H9 (cell line): ENCODE measurements at regions not wholly inside any gene's neighbourhood (a gene's known extent, or its start where the extent isn't known, plus 50 kb on each side); places are given as distances from the start of the nearest gene placed in this dataset.

Source experiments
- DNase-seq: peaks from one replicate; pipeline ENCODE4 v3.0.0-alpha.2; 2017
- H2AFZ ChIP-seq: one replicate; pipeline ENCODE4 v1.6.1; 2013; ENCODE audit warnings: mild to moderate bottlenecking, low read length, control low read depth, moderate library complexity
- H2AK5ac ChIP-seq: 2 replicates; pipeline ENCODE4 v1.6.1; 2013; ENCODE audit warnings: low read length, control low read depth, mixed read lengths; ENCODE audit not compliant: insufficient read length
- H2BK120ac ChIP-seq: one replicate; pipeline ENCODE4 v1.6.1; 2013; ENCODE audit warnings: low read depth, mild to moderate bottlenecking, low read length, control low read depth, inconsistent platforms; ENCODE audit not compliant: poor library complexity, severe bottlenecking
- H2BK12ac ChIP-seq: 2 replicates; pipeline ENCODE4 v1.6.1; 2013; ENCODE audit warnings: low read length, control low read depth, mixed read lengths, low read depth; ENCODE audit not compliant: insufficient read length
- H2BK15ac ChIP-seq: 2 replicates; pipeline ENCODE4 v1.6.1; 2013; ENCODE audit warnings: low read depth, low read length, control low read depth
- H2BK20ac ChIP-seq: one replicate; pipeline ENCODE4 v1.6.1; 2013; ENCODE audit warnings: low read depth, mild to moderate bottlenecking, low read length, control low read depth, inconsistent platforms; ENCODE audit not compliant: poor library complexity, severe bottlenecking
- H2BK5ac ChIP-seq: 2 replicates; pipeline ENCODE4 v1.6.1; 2013; ENCODE audit warnings: low read length, control low read depth, mixed read lengths; ENCODE audit not compliant: insufficient read length
- H3K14ac ChIP-seq: 2 replicates; pipeline ENCODE4 v1.6.1; 2013; ENCODE audit warnings: low read length, control low read depth; ENCODE audit not compliant: insufficient read depth
- H3K18ac ChIP-seq: 2 replicates; pipeline ENCODE4 v1.6.1; 2013; ENCODE audit warnings: low read depth, mild to moderate bottlenecking, mixed read lengths, low read length, control low read depth; ENCODE audit not compliant: insufficient read length
- H3K23ac ChIP-seq: 2 replicates; pipeline ENCODE4 v1.6.1; 2013; ENCODE audit warnings: low read length, control low read depth, mixed read lengths, low read depth; ENCODE audit not compliant: insufficient read length
- H3K23me2 ChIP-seq: 2 replicates; pipeline ENCODE4 v1.6.1; 2013; ENCODE audit warnings: low read depth, mild to moderate bottlenecking, mixed read lengths, low read length, control low read depth; ENCODE audit not compliant: insufficient read length, poor library complexity, severe bottlenecking
- H3K27ac ChIP-seq: 2 replicates; pipeline ENCODE4 v1.5.1; 2013; ENCODE audit warnings: low read length, control low read depth, mixed read lengths, low read depth; ENCODE audit not compliant: insufficient read length
- H3K27me3 ChIP-seq: 2 replicates; pipeline ENCODE4 v1.6.1; 2013; ENCODE audit warnings: low read length, control low read depth, inconsistent platforms; ENCODE audit not compliant: insufficient read depth
- H3K4ac ChIP-seq: 2 replicates; pipeline ENCODE4 v1.6.1; 2013; ENCODE audit warnings: low read depth, mild to moderate bottlenecking, control low read depth, inconsistent platforms, low read length, moderate library complexity
- H3K4me1 ChIP-seq: 2 replicates; pipeline ENCODE4 v1.6.1; 2013; ENCODE audit warnings: low read length, control low read depth, inconsistent platforms; ENCODE audit not compliant: insufficient read depth
- H3K4me2 ChIP-seq: 2 replicates; pipeline ENCODE4 v1.6.1; 2013; ENCODE audit warnings: low read length, control low read depth, mixed read lengths; ENCODE audit not compliant: insufficient read length, insufficient read depth
- H3K56ac ChIP-seq: 2 replicates; pipeline ENCODE4 v1.6.1; 2013; ENCODE audit warnings: low read depth, mild to moderate bottlenecking, mixed read lengths, low read length, control low read depth; ENCODE audit not compliant: insufficient read length
- H3K79me1 ChIP-seq: 2 replicates; pipeline ENCODE4 v1.6.1; 2013; ENCODE audit warnings: low read depth, mild to moderate bottlenecking, moderate library complexity, low read length, control low read depth, inconsistent platforms; ENCODE audit not compliant: insufficient read depth, poor library complexity, severe bottlenecking
- H3K79me2 ChIP-seq: 2 replicates; pipeline ENCODE4 v1.6.1; 2013; ENCODE audit warnings: low read length, control low read depth, inconsistent platforms; ENCODE audit not compliant: insufficient read depth
- H3K9ac ChIP-seq: 2 replicates; pipeline ENCODE4 v1.6.1; 2013; ENCODE audit warnings: low read length, control low read depth, mixed read lengths; ENCODE audit not compliant: insufficient read length; ENCODE audit errors: extremely low read depth
- H3K9me3 ChIP-seq: one replicate; pipeline ENCODE4 v1.6.1; 2013; ENCODE audit warnings: low read depth, low read length, inconsistent platforms; ENCODE audit not compliant: control insufficient read depth
- H3T11ph ChIP-seq: one replicate; pipeline ENCODE4 v1.6.1; 2013; ENCODE audit warnings: mild to moderate bottlenecking, low read length, control low read depth, inconsistent platforms
- H4K20me1 ChIP-seq: one replicate; pipeline ENCODE4 v1.6.1; 2013; ENCODE audit not compliant: control insufficient read depth, insufficient read length, insufficient read depth
- H4K5ac ChIP-seq: 2 replicates; pipeline ENCODE4 v1.6.1; 2013; ENCODE audit warnings: low read depth, mild to moderate bottlenecking, mixed read lengths, low read length, control low read depth; ENCODE audit not compliant: insufficient read length
- H4K8ac ChIP-seq: replicated peaks from 2 replicates; pipeline ENCODE4 v1.6.1; 2013; ENCODE audit warnings: low read length, control low read depth, mixed read lengths, low read depth; ENCODE audit not compliant: insufficient read length
- H4K91ac ChIP-seq: 2 replicates; pipeline ENCODE4 v1.6.1; 2013; ENCODE audit warnings: low read depth, mild to moderate bottlenecking, moderate library complexity, mixed read lengths, low read length, control low read depth; ENCODE audit not compliant: insufficient read length
- H3K27ac Mint-ChIP-seq, 3 experiments: 2 replicates in 2 of 3; 3 replicates in 1 of 3; pipeline ENCODE4 v1.8.0; 2020 to 2021; ENCODE audit warnings: mixed read lengths in 3 of 3, mild to moderate bottlenecking in 1 of 3, moderate library complexity in 1 of 3
- H3K27me3 Mint-ChIP-seq: 2 replicates; pipeline ENCODE4 v1.8.0; 2021; ENCODE audit warnings: low read depth, mild to moderate bottlenecking, moderate library complexity, mixed read lengths
- H3K36me3 Mint-ChIP-seq, 3 experiments: 2 replicates in 2 of 3; 3 replicates in 1 of 3; pipeline ENCODE4 v1.8.0; 2020 to 2021; ENCODE audit warnings: low read depth in 3 of 3, mixed read lengths in 3 of 3; ENCODE audit not compliant: insufficient read depth in 1 of 3
- H3K4me1 Mint-ChIP-seq, 2 experiments: 2 replicates each; pipeline ENCODE4 v1.8.0; 2020; ENCODE audit warnings: mixed read lengths in 2 of 2
- H3K4me3 Mint-ChIP-seq, 2 experiments: 2 replicates in 1 of 2; 3 replicates in 1 of 2; pipeline ENCODE4 v1.8.0; 2020 to 2021; ENCODE audit warnings: mild to moderate bottlenecking in 2 of 2, mixed read lengths in 2 of 2, moderate library complexity in 1 of 2
- H3K9me3 Mint-ChIP-seq, 2 experiments: 2 replicates in 1 of 2; 3 replicates in 1 of 2; pipeline ENCODE4 v1.8.0; 2020; ENCODE audit warnings: mild to moderate bottlenecking in 2 of 2, mixed read lengths in 2 of 2, moderate library complexity in 1 of 2
- CTCF ChIP-seq: fragments of 200-600 bp; sonication (generic); conservative IDR thresholded peaks from 3 replicates; pipeline ENCODE4 v1.8.0; 2021; ENCODE audit warnings: antibody characterized with exemption, mild to moderate bottlenecking
- WGBS: extraction: QIAGEN DNeasy Blood & Tissue Kit; methylation state at CpG from one replicate; pipeline ENCODE4 v1.1.7; 2013; ENCODE audit warnings: missing lambda C conversion rate, low lambda C conversion rate, mixed read lengths; ENCODE audit not compliant: insufficient read length; ENCODE audit errors: extremely low coverage; 5-methylcytosine and 5-hydroxymethylcytosine counted together

- no peak overlapping the region for H2AK5ac ChIP-seq
- no peaks in the 10 kb centered on the region for H3K27me3 ChIP-seq
- H3K14ac ChIP-seq, result no peak overlapping the region
- H4K5ac ChIP-seq, result no peak overlapping the region
- no peak overlapping the region for H3K18ac ChIP-seq
- WGBS, result no CpG with 5 or more reads among the region's 13 CpGs
- Mint-ChIP-seq H3K9me3 (no peaks in the 10 kb centered on the region), H3K4me1 (peaks cover 4 to 7% of the 10 kb centered on the region in 2 experiments; a peak in 2 of 4 replicates), H3K36me3 (no peaks in the 10 kb centered on the region), H3K4me3 (no peak overlapping the region), H3K27me3 (peaks cover 4% of the 10 kb centered on the region), H3K27ac (peak overlapping the region in 1 of 3 experiments; percentile 53; a peak in 1 of 7 replicates)
- no peak overlapping the region for H3K23ac ChIP-seq
- no peak overlapping the region for H4K8ac ChIP-seq
- H3K4me1 ChIP-seq, result no peaks in the 10 kb centered on the region
- no peaks in the 10 kb centered on the region for H3K79me2 ChIP-seq
- H2BK20ac ChIP-seq, result no peak overlapping the region
- DNase-seq, result no peak
- no peaks in the 10 kb centered on the region for H3K79me1 ChIP-seq
- H3K56ac ChIP-seq, result no peak overlapping the region
- no peaks in the 10 kb centered on the region for H3K9me3 ChIP-seq
- no peak overlapping the region for H3K4ac ChIP-seq
- H3K27ac ChIP-seq, result no peak overlapping the region
- no peak overlapping the region for H3K9ac ChIP-seq
- H4K20me1 ChIP-seq, result no peaks in the 10 kb centered on the region
- H2BK12ac ChIP-seq, result no peak overlapping the region
- no peak overlapping the region for H2BK120ac ChIP-seq
- no peaks in the 10 kb centered on the region for H3K23me2 ChIP-seq
- no peak overlapping the region for H4K91ac ChIP-seq
- no peak for TF ChIP-seq CTCF
- H3T11ph ChIP-seq, result no peak overlapping the region
- H3K4me2 ChIP-seq, result no peak overlapping the region
- H2AFZ ChIP-seq, result no peak overlapping the region
- H2BK15ac ChIP-seq, result no peak overlapping the region
- H2BK5ac ChIP-seq, result no peak overlapping the region
Measured at GRCh38 chr18:78682716-78683115, 296.9 kb upstream of the SALL3 start.
